Smooth muscle cell (in vitro differentiated cells): ENCODE measurements at regions not wholly inside any gene's neighbourhood (a gene's known extent, or its start where the extent isn't known, plus 50 kb on each side); places are given as distances from the start of the nearest gene placed in this dataset.

Experiments
- DNase-seq: peaks from one replicate; lab custom pipeline; 2025; ENCODE audit not compliant: unreplicated experiment; lab: John Stamatoyannopoulos, UW
- H2AFZ ChIP-seq: fragments of 200-600 bp; sonication (generic); 2 replicates; pipeline ENCODE4 v1.6.0; 2016; ENCODE audit warnings: antibody characterized with exemption, low read depth, mild to moderate bottlenecking
- H3F3A ChIP-seq: fragments of 200-600 bp; sonication (generic); 2 replicates; pipeline ENCODE4 v1.6.0; 2017; ENCODE audit warnings: antibody characterized with exemption, low read depth
- H3K27ac ChIP-seq: fragments of 200-600 bp; sonication (generic); 2 replicates; pipeline ENCODE4 v1.5.1; 2016; ENCODE audit warnings: low read depth, mild to moderate bottlenecking
- H3K27me3 ChIP-seq: fragments of 200-600 bp; sonication (generic); 2 replicates; pipeline ENCODE4 v1.6.1; 2016; ENCODE audit warnings: low read depth, mild to moderate bottlenecking
- H3K36me3 ChIP-seq: fragments of 200-600 bp; sonication (generic); 2 replicates; pipeline ENCODE4 v1.5.1; 2016; ENCODE audit warnings: low read depth
- H3K4me1 ChIP-seq: fragments of 200-600 bp; sonication (generic); 2 replicates; pipeline ENCODE4 v1.5.1; 2016; ENCODE audit warnings: low read depth
- H3K4me2 ChIP-seq: fragments of 200-600 bp; sonication (generic); 2 replicates; pipeline ENCODE4 v1.6.0; 2016; ENCODE audit warnings: mild to moderate bottlenecking
- H3K4me3 ChIP-seq: fragments of 200-600 bp; sonication (generic); 2 replicates; pipeline ENCODE4 v1.5.1; 2016; ENCODE audit warnings: mild to moderate bottlenecking
- H3K79me2 ChIP-seq: fragments of 200-600 bp; sonication (generic); 2 replicates; pipeline ENCODE4 v1.6.0; 2016; ENCODE audit warnings: low read depth, mild to moderate bottlenecking
- H3K9ac ChIP-seq: fragments of 200-600 bp; sonication (generic); 2 replicates; pipeline ENCODE4 v1.6.0; 2016; ENCODE audit warnings: low read depth
- H3K9me3 ChIP-seq: fragments of 200-600 bp; sonication (generic); replicated peaks from 2 replicates; pipeline ENCODE4 v1.5.1; 2016; ENCODE audit warnings: low read depth
- H4K20me1 ChIP-seq: fragments of 200-600 bp; sonication (generic); 2 replicates; pipeline ENCODE4 v1.6.0; 2016; ENCODE audit warnings: low read depth
- CTCF ChIP-seq: fragments of 200-600 bp; sonication (generic); IDR thresholded peaks from 2 replicates; pipeline ENCODE4 v1.5.1; 2017; ENCODE audit warnings: borderline replicate concordance, mild to moderate bottlenecking, antibody characterized with exemption; ENCODE audit not compliant: insufficient read depth, poor library complexity, severe bottlenecking
- WGBS: methylation state at CpG from one replicate; pipeline ENCODE4 v1.1.7; 2016; ENCODE audit warnings: low lambda C conversion rate; 5-methylcytosine and 5-hydroxymethylcytosine counted together

GRCh38 chrX:23133551-23133950 lies 133.8 kb downstream of the DDX53 start:
- H3K27me3 ChIP-seq = no peaks in the 10 kb centered on the region
- H2AFZ ChIP-seq = no peak overlapping the region
- H4K20me1 ChIP-seq = no peaks in the 10 kb centered on the region
- H3K36me3 ChIP-seq = no peaks in the 10 kb centered on the region
- no peak overlapping the region for H3K4me2 ChIP-seq
- no peak overlapping the region for H3K27ac ChIP-seq
- 86% methylated on average over 8 of the region's 8 CpGs for WGBS
- no peaks in the 10 kb centered on the region for H3K4me1 ChIP-seq
- no peak overlapping the region for H3K4me3 ChIP-seq
- H3F3A ChIP-seq = no peaks in the 10 kb centered on the region
- no peaks in the 10 kb centered on the region for H3K9me3 ChIP-seq
- H3K79me2 ChIP-seq = no peaks in the 10 kb centered on the region
- no peak for TF ChIP-seq CTCF
- no peak for DNase-seq
- no peak overlapping the region for H3K9ac ChIP-seq

- TF ChIP-seq CTCF = no peak
- H3K9me3 ChIP-seq = no peaks in the 10 kb centered on the region
- H3K36me3 ChIP-seq = no peaks in the 10 kb centered on the region
- H3K4me3 ChIP-seq = no peak overlapping the region
- H3K9ac ChIP-seq = no peak overlapping the region
- no peaks in the 10 kb centered on the region for H3F3A ChIP-seq
- H3K27ac ChIP-seq = no peak overlapping the region
- DNase-seq = no peak
- no peaks in the 10 kb centered on the region for H4K20me1 ChIP-seq
- H2AFZ ChIP-seq = no peak overlapping the region
- no peaks in the 10 kb centered on the region for H3K79me2 ChIP-seq
- H3K4me1 ChIP-seq = no peaks in the 10 kb centered on the region
- H3K27me3 ChIP-seq = no peaks in the 10 kb centered on the region
- no peak overlapping the region for H3K4me2 ChIP-seq
Observed at GRCh38 chrX:23134136-23134535, 134.4 kb downstream of the DDX53 start.

- Histone ChIP-seq H2AFZ (no peak overlapping the region), H3K4me1 (no peaks in the 10 kb centered on the region), H3K36me3 (no peaks in the 10 kb centered on the region), H3K9ac (no peak overlapping the region), H3K27ac (no peak overlapping the region), H3K4me2 (no peak overlapping the region), H4K20me1 (no peaks in the 10 kb centered on the region), H3K79me2 (no peaks in the 10 kb centered on the region), H3K9me3 (no peaks in the 10 kb centered on the region), H3K27me3 (no peaks in the 10 kb centered on the region), H3F3A (no peaks in the 10 kb centered on the region), H3K4me3 (no peak overlapping the region)
- TF ChIP-seq CTCF = no peak
- 91% methylated on average over 6 of the region's 6 CpGs for WGBS
- no peak for DNase-seq
Observed at GRCh38 chrX:23136816-23137215, 137.1 kb downstream of the DDX53 start.

- TF ChIP-seq CTCF = no peak
- H3K4me3 ChIP-seq = no peak overlapping the region
- no peaks in the 10 kb centered on the region for H3K9me3 ChIP-seq
- H3K4me2 ChIP-seq = no peak overlapping the region
- 83% methylated on average over 1 of the region's 1 CpG for WGBS
- H4K20me1 ChIP-seq = no peaks in the 10 kb centered on the region
- H3K4me1 ChIP-seq = no peaks in the 10 kb centered on the region
- no peaks in the 10 kb centered on the region for H3K27me3 ChIP-seq
- H3K79me2 ChIP-seq = no peaks in the 10 kb centered on the region
- H3K27ac ChIP-seq = no peak overlapping the region
- H3K36me3 ChIP-seq = no peaks in the 10 kb centered on the region
- no peak overlapping the region for H3K9ac ChIP-seq
- no peaks in the 10 kb centered on the region for H3F3A ChIP-seq
- DNase-seq = no peak
- no peak overlapping the region for H2AFZ ChIP-seq
Observed at GRCh38 chrX:23168291-23168690, 166.4 kb upstream of the PTCHD1 start.
